ENCODE measurements at regions not wholly inside any gene's neighbourhood (a gene's known extent, or its start where the extent isn't known, plus 50 kb on each side); places are given as distances from the start of the nearest gene placed in this dataset.

GRCh38 chr13:80550971-80551441 lies 210.1 kb upstream of the SPRY2 start:
- H3K27ac ChIP-seq: no peak overlapping the region
- intact Hi-C loops (cut with DNase I): no loop called here
- TF ChIP-seq, protein P1, sequence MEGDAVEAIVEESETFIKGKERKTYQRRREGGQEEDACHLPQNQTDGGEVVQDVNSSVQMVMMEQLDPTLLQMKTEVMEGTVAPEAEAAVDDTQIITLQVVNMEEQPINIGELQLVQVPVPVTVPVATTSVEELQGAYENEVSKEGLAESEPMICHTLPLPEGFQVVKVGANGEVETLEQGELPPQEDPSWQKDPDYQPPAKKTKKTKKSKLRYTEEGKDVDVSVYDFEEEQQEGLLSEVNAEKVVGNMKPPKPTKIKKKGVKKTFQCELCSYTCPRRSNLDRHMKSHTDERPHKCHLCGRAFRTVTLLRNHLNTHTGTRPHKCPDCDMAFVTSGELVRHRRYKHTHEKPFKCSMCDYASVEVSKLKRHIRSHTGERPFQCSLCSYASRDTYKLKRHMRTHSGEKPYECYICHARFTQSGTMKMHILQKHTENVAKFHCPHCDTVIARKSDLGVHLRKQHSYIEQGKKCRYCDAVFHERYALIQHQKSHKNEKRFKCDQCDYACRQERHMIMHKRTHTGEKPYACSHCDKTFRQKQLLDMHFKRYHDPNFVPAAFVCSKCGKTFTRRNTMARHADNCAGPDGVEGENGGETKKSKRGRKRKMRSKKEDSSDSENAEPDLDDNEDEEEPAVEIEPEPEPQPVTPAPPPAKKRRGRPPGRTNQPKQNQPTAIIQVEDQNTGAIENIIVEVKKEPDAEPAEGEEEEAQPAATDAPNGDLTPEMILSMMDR (IDR thresholded peaks at IDR 0.05): no peak
- H3K4me1 ChIP-seq: no peaks in the 10 kb centered on the region
- H3K4me3 ChIP-seq: no peak overlapping the region
- H3K9ac ChIP-seq (ENCODE audit: low read depth in 2 of 2, low read length in 2 of 2): no peak overlapping the region
- H3K36me3 ChIP-seq: no peaks in the 10 kb centered on the region
- H3K9me3 ChIP-seq: no peaks in the 10 kb centered on the region
- no peaks in the 10 kb centered on the region for H3K27me3 ChIP-seq
- no peak for DNase-seq

GRCh38 chr13:80548915-80549314 lies 208.0 kb upstream of the SPRY2 start:
- H3K27ac ChIP-seq: no peak overlapping the region
- intact Hi-C loops (cut with DNase I): no loop called here
- H3K9me3 ChIP-seq: no peaks in the 10 kb centered on the region
- no peak overlapping the region for H3K9ac ChIP-seq (ENCODE audit: low read depth in 2 of 2, low read length in 2 of 2)
- no peaks in the 10 kb centered on the region for H3K36me3 ChIP-seq
- TF ChIP-seq, protein P1 (IDR thresholded peaks at IDR 0.05): no peak
- DNase-seq: no peak
- no peaks in the 10 kb centered on the region for H3K4me1 ChIP-seq
- no peaks in the 10 kb centered on the region for H3K27me3 ChIP-seq
- no peak overlapping the region for H3K4me3 ChIP-seq

GRCh38 chr13:80547885-80548825 lies 207.2 kb upstream of the SPRY2 start:
- intact Hi-C loops (cut with DNase I): no loop called here
- TF ChIP-seq, protein P1 (IDR thresholded peaks at IDR 0.05): no peak
- Histone ChIP-seq H3K9ac (ENCODE audit: low read depth in 2 of 2, low read length in 2 of 2) (no peak overlapping the region), H3K27ac (no peak overlapping the region), H3K4me1 (no peaks in the 10 kb centered on the region), H3K36me3 (no peaks in the 10 kb centered on the region), H3K9me3 (no peaks in the 10 kb centered on the region), H3K27me3 (no peaks in the 10 kb centered on the region), H3K4me3 (no peak overlapping the region)
- no peak for DNase-seq

GRCh38 chr13:80547341-80547740 lies 206.4 kb upstream of the SPRY2 start:
- Histone ChIP-seq H3K36me3 (no peaks in the 10 kb centered on the region), H3K9ac (ENCODE audit: low read depth in 2 of 2, low read length in 2 of 2) (no peak overlapping the region), H3K4me3 (no peak overlapping the region), H3K27me3 (no peaks in the 10 kb centered on the region), H3K27ac (no peak overlapping the region), H3K9me3 (no peaks in the 10 kb centered on the region), H3K4me1 (no peaks in the 10 kb centered on the region)
- DNase-seq: no peak
- TF ChIP-seq, protein P1 (IDR thresholded peaks at IDR 0.05): no peak
- intact Hi-C loops (cut with DNase I): no loop called here

GRCh38 chr13:80533175-80533574 lies 192.2 kb upstream of the SPRY2 start:
- Histone ChIP-seq H3K36me3 (no peaks in the 10 kb centered on the region), H3K27ac (no peak overlapping the region), H3K9ac (ENCODE audit: low read depth in 2 of 2, low read length in 2 of 2) (no peak overlapping the region), H3K27me3 (no peaks in the 10 kb centered on the region), H3K4me3 (no peak overlapping the region), H3K9me3 (no peaks in the 10 kb centered on the region), H3K4me1 (no peaks in the 10 kb centered on the region)
- no peak for DNase-seq
- intact Hi-C loops (cut with DNase I): no loop called here
- TF ChIP-seq, protein P1 (IDR thresholded peaks at IDR 0.05): no peak

Measured in colonic mucosa (tissue), 4 donors.